ENCODE measurements at regions not wholly inside any gene's neighbourhood (a gene's known extent, or its start where the extent isn't known, plus 50 kb on each side); places are given as distances from the start of the nearest gene placed in this dataset.

- ATAC-seq = no peak
- TF ChIP-seq ZC3H11A (IDR thresholded peaks at IDR 0.05) (no peak), ZFP36 (IDR thresholded peaks at IDR 0.05; ENCODE audit: borderline replicate concordance, partially characterized antibody) (no peak), SREBF2 (IDR thresholded peaks at IDR 0.05) (no peak), HEYL (CRISPR knock-in tag; IDR thresholded peaks at IDR 0.05) (no peak), HOXB13 (CRISPR knock-in tag; IDR thresholded peaks at IDR 0.05; ENCODE audit: low read depth) (no peak), MAX (IDR thresholded peaks at IDR 0.05) (no peak), NFE2L2 (conservative IDR thresholded peaks at IDR 0.05; ENCODE audit: low read length) (no peak), E2F6 (IDR thresholded peaks at IDR 0.05; ENCODE audit: borderline replicate concordance, low read depth) (no peak), CEBPB (IDR thresholded peaks at IDR 0.05) (no peak), MAFK (IDR thresholded peaks at IDR 0.05; ENCODE audit: partially characterized antibody) (no peak), KDM5A (IDR thresholded peaks at IDR 0.05) (no peak), HOXA7 (CRISPR knock-in tag; IDR thresholded peaks at IDR 0.05) (no peak), HES2 (IDR thresholded peaks at IDR 0.05) (no peak), FOSB (CRISPR knock-in tag; IDR thresholded peaks at IDR 0.05) (no peak), CHD2 (IDR thresholded peaks at IDR 0.05; ENCODE audit: low read length, partially characterized antibody) (no peak), NR3C1 (IDR thresholded peaks at IDR 0.05) (no peak), USF2 (IDR thresholded peaks at IDR 0.05) (no peak), NPAS2 (CRISPR knock-in tag; IDR thresholded peaks at IDR 0.05; ENCODE audit: borderline replicate concordance) (no peak), ESRRA (IDR thresholded peaks at IDR 0.05; ENCODE audit: borderline replicate concordance, low read length) (no peak)
- no peak for DNase-seq (ENCODE audit: low read depth in 1 of 2, low spot score in 1 of 2)
- WGBS (ENCODE audit: missing lambda C conversion rate) = 54% methylated on average over 2 of the region's 2 CpGs
- Histone ChIP-seq H3K27ac (no peak overlapping the region), H3K9me3 (no peaks in the 10 kb centered on the region), H3K4me1 (peaks cover 43% of the 10 kb centered on the region), H3K4me3 (no peak overlapping the region), H3K4me2 (no peak overlapping the region)
- ChIA-PET CTCF (interaction anchor here (1.4 to 1.9 kb wide), 2 partner anchors 9 to 64 kb away, joined by 4 to 5 read pairs; no protein-coding TSS in a partner anchor), POLR2A (interaction anchor here (0.5 kb wide), 1 partner anchor 113 kb away, joined by 4 read pairs; no protein-coding TSS in a partner anchor)
- FAIRE-seq = no peak
These were observed 98.4 kb upstream of the NEUROD1 start for GRCh38 chr2:181778621-181779201.

GRCh38 chr2:181779288-181780021 lies 99.1 kb upstream of the NEUROD1 start:
- TF ChIP-seq MAFK (IDR thresholded peaks at IDR 0.05; ENCODE audit: partially characterized antibody) = no peak
- no peak for TF ChIP-seq SREBF2 (IDR thresholded peaks at IDR 0.05)
- TF ChIP-seq CTCF (IDR thresholded peaks at IDR 0.05) = no peak
- no peak for TF ChIP-seq FOXS1 (CRISPR knock-in tag; IDR thresholded peaks at IDR 0.05)
- no peak for TF ChIP-seq ELK1 (IDR thresholded peaks at IDR 0.05; ENCODE audit: low read depth, low read length)
- TF ChIP-seq RCOR1 (IDR thresholded peaks at IDR 0.05; ENCODE audit: low read depth, low read length) = no peak
- no peak for TF ChIP-seq CBX8 (IDR thresholded peaks at IDR 0.05)
- TF ChIP-seq FOSB (CRISPR knock-in tag; IDR thresholded peaks at IDR 0.05) = no peak
- 83% methylated on average over 2 of the region's 2 CpGs for WGBS (ENCODE audit: missing lambda C conversion rate)
- H3K4me2 ChIP-seq = no peak overlapping the region; the same call in 2 of the 3 replicates
- no peaks in the 10 kb centered on the region for H3K9me3 ChIP-seq
- POLR2A ChIA-PET = no interaction called here
- DNase-seq (ENCODE audit: low read depth in 1 of 2, low spot score in 1 of 2) (no peak), ATAC-seq (no peak), FAIRE-seq (no peak)
- H3K4me3 ChIP-seq = no peak overlapping the region
- H3K27ac ChIP-seq = peak overlapping the region; percentile 6 to 78; a peak in 5 of 6 replicates
- peaks cover 47% of the 10 kb centered on the region for H3K4me1 ChIP-seq
- CTCF ChIA-PET = interaction anchor here (1.4 kb wide), 1 partner anchor 64 kb away, joined by 5 read pairs; no protein-coding TSS in a partner anchor
